WTC11 (cell line): ENCODE measurements at regions not wholly inside any gene's neighbourhood (a gene's known extent, or its start where the extent isn't known, plus 50 kb on each side); places are given as distances from the start of the nearest gene placed in this dataset.
A peak's percentile ranks its signal among the peaks of the same experiment; 100 is the strongest.

Source experiments
- ATAC-seq: fragments of 200-7000 bp; cut with Tn5 transposase; 2 replicates; pipeline ENCODE4 v1.10.0; 2021; ENCODE audit warnings: mild to moderate bottlenecking, moderate library complexity
- CTCF ChIA-PET: fragments of 300-600 bp; sonication (Branson Sonifier 250); formaldehyde crosslinking; loops from one replicate; lab custom pipeline; 2021; ENCODE audit warnings: antibody characterized with exemption; lab: Charles Lee
- POLR2A ChIA-PET: fragments of 350-600 bp; sonication (Branson Sonifier 250); formaldehyde crosslinking; loops from one replicate; lab custom pipeline; 2021; ENCODE audit warnings: antibody characterized with exemption; lab: Charles Lee
- DNase-seq: peaks from one replicate; pipeline ENCODE4 v3.0.0; 2021; ENCODE audit warnings: low spot score
- H3K27ac Mint-ChIP-seq: 2 replicates; pipeline ENCODE4 v1.8.0; 2021; ENCODE audit warnings: mixed read lengths
- H3K27me3 Mint-ChIP-seq: 2 replicates; pipeline ENCODE4 v1.8.0; 2021; ENCODE audit warnings: low read depth, mild to moderate bottlenecking, moderate library complexity, mixed read lengths
- H3K36me3 Mint-ChIP-seq: 2 replicates; pipeline ENCODE4 v1.8.0; 2021; ENCODE audit warnings: mixed read lengths
- H3K4me1 Mint-ChIP-seq: 2 replicates; pipeline ENCODE4 v1.8.0; 2022; ENCODE audit warnings: mixed read lengths
- H3K4me3 Mint-ChIP-seq: 2 replicates; pipeline ENCODE4 v1.8.0; 2021; ENCODE audit warnings: mild to moderate bottlenecking, moderate library complexity, mixed read lengths
- H3K9me3 Mint-ChIP-seq: 2 replicates; pipeline ENCODE4 v1.8.0; 2021; ENCODE audit warnings: mixed read lengths
- ATF6 ChIP-seq: sonication (generic); formaldehyde crosslinking; IDR thresholded peaks from 2 replicates; pipeline ENCODE4 v1.8.1; 2023; ENCODE audit warnings: mild to moderate bottlenecking, missing genetic modification reagents
- E2F1 ChIP-seq: sonication (generic); formaldehyde crosslinking; IDR thresholded peaks from 2 replicates; pipeline ENCODE4 v1.8.0; 2022; ENCODE audit warnings: mild to moderate bottlenecking, missing genetic modification reagents
- EMX1 ChIP-seq: fragments of 250-450 bp; sonication (Bioruptor Pico); IDR thresholded peaks from 2 replicates; pipeline ENCODE4 v1.8.0; 2021; ENCODE audit warnings: mild to moderate bottlenecking
- FOXK1 ChIP-seq: sonication (generic); formaldehyde crosslinking; IDR thresholded peaks from 2 replicates; pipeline ENCODE4 v1.8.0; 2022; ENCODE audit warnings: mild to moderate bottlenecking, moderate library complexity, missing genetic modification reagents
- FOXP1 ChIP-seq: sonication (generic); formaldehyde crosslinking; IDR thresholded peaks from 2 replicates; pipeline ENCODE4 v1.8.0; 2022; ENCODE audit warnings: missing genetic modification reagents, mild to moderate bottlenecking, moderate library complexity, borderline replicate concordance
- GABPB1 ChIP-seq: sonication (generic); formaldehyde crosslinking; IDR thresholded peaks from 2 replicates; pipeline ENCODE4 v1.8.1; 2023; ENCODE audit warnings: mild to moderate bottlenecking, missing genetic modification reagents
- GRHL2 ChIP-seq: fragments of 250-450 bp; sonication (Bioruptor Pico); IDR thresholded peaks from 2 replicates; pipeline ENCODE4 v1.8.0; 2022; ENCODE audit warnings: mild to moderate bottlenecking, moderate library complexity; ENCODE audit not compliant: insufficient replicate concordance, severe bottlenecking
- GTF2I ChIP-seq: fragments of 250-450 bp; sonication (Bioruptor Pico); conservative IDR thresholded peaks from 2 replicates; pipeline ENCODE4 v1.4.0; 2021; ENCODE audit warnings: mild to moderate bottlenecking
- IRF2 ChIP-seq: sonication (generic); formaldehyde crosslinking; IDR thresholded peaks from 2 replicates; pipeline ENCODE4 v1.8.0; 2022; ENCODE audit warnings: low read depth, missing genetic modification reagents, borderline replicate concordance
- JUN ChIP-seq: sonication (generic); formaldehyde crosslinking; IDR thresholded peaks from 2 replicates; pipeline ENCODE4 v1.8.0; 2023; ENCODE audit warnings: mild to moderate bottlenecking, missing genetic modification reagents
- MXD4 ChIP-seq: fragments of 250-450 bp; sonication (Bioruptor Pico); IDR thresholded peaks from 2 replicates; pipeline ENCODE4 v1.8.0; 2021; ENCODE audit warnings: mild to moderate bottlenecking, moderate library complexity, borderline replicate concordance
- MYBL2 ChIP-seq: sonication (generic); formaldehyde crosslinking; IDR thresholded peaks from 2 replicates; pipeline ENCODE4 v1.8.1; 2023; ENCODE audit warnings: mild to moderate bottlenecking, moderate library complexity, missing genetic modification reagents
- NFATC4 ChIP-seq: fragments of 250-450 bp; sonication (Bioruptor Pico); IDR thresholded peaks from 2 replicates; pipeline ENCODE4 v1.9.0; 2021; ENCODE audit warnings: mild to moderate bottlenecking
- NFE2L1 ChIP-seq: sonication (generic); formaldehyde crosslinking; IDR thresholded peaks from 2 replicates; pipeline ENCODE4 v1.8.1; 2023; ENCODE audit warnings: missing genetic modification reagents
- OVOL2 ChIP-seq: fragments of 250-450 bp; sonication (Bioruptor Pico); IDR thresholded peaks from 2 replicates; pipeline ENCODE4 v1.9.0; 2021; ENCODE audit warnings: mild to moderate bottlenecking, borderline replicate concordance
- PREB ChIP-seq: sonication (generic); formaldehyde crosslinking; IDR thresholded peaks from 2 replicates; pipeline ENCODE4 v1.8.1; 2022; ENCODE audit warnings: mild to moderate bottlenecking, missing genetic modification reagents, moderate library complexity, borderline replicate concordance
- PRRX2 ChIP-seq: fragments of 250-450 bp; sonication (Bioruptor Pico); IDR thresholded peaks from 2 replicates; pipeline ENCODE4 v1.8.0; 2021; ENCODE audit warnings: mild to moderate bottlenecking
- SOX15 ChIP-seq: fragments of 250-450 bp; sonication (Bioruptor Pico); IDR thresholded peaks from 2 replicates; pipeline ENCODE4 v1.9.0; 2021; ENCODE audit warnings: mild to moderate bottlenecking
- STAT6 ChIP-seq: sonication (generic); formaldehyde crosslinking; conservative IDR thresholded peaks from 2 replicates; pipeline ENCODE4 v1.8.1; 2023; ENCODE audit warnings: mild to moderate bottlenecking, low read depth, missing genetic modification reagents, moderate library complexity
- ZMAT4 ChIP-seq: fragments of 250-450 bp; sonication (Bioruptor Pico); IDR thresholded peaks from 2 replicates; pipeline ENCODE4 v1.9.0; 2021; ENCODE audit warnings: mild to moderate bottlenecking
- ZNF121 ChIP-seq: sonication (generic); formaldehyde crosslinking; IDR thresholded peaks from 2 replicates; pipeline ENCODE4 v1.8.0; 2023; ENCODE audit warnings: missing genetic modification reagents
- ZNF138 ChIP-seq: sonication (generic); formaldehyde crosslinking; conservative IDR thresholded peaks from 2 replicates; pipeline ENCODE4 v1.8.1; 2022; ENCODE audit warnings: mild to moderate bottlenecking, moderate library complexity, missing genetic modification reagents
- ZNF219 ChIP-seq: sonication (generic); formaldehyde crosslinking; IDR thresholded peaks from 2 replicates; pipeline ENCODE4 v1.8.0; 2023; ENCODE audit warnings: missing genetic modification reagents, mild to moderate bottlenecking, borderline replicate concordance
- ZNF232 ChIP-seq: sonication (generic); formaldehyde crosslinking; IDR thresholded peaks from 2 replicates; pipeline ENCODE4 v1.8.0; 2022; ENCODE audit warnings: mild to moderate bottlenecking, missing genetic modification reagents
- ZNF396 ChIP-seq: fragments of 250-450 bp; sonication (Bioruptor Pico); IDR thresholded peaks from 2 replicates; pipeline ENCODE4 v1.8.0; 2021; ENCODE audit warnings: mild to moderate bottlenecking, moderate library complexity, borderline replicate concordance
- ZNF532 ChIP-seq: fragments of 250-450 bp; sonication (Bioruptor Pico); IDR thresholded peaks from 2 replicates; pipeline ENCODE4 v1.9.0; 2021; ENCODE audit warnings: mild to moderate bottlenecking, borderline replicate concordance

GRCh38 chr14:101072531-101072930, 169.0 kb upstream of the RTL1 start (continued):
- no peak for TF ChIP-seq NFATC4 (CRISPR knock-in tag)
- no peak for TF ChIP-seq ATF6
- TF ChIP-seq ZNF232 (CRISPR knock-in tag) = no peak
- TF ChIP-seq E2F1 (CRISPR knock-in tag) = no peak
- TF ChIP-seq MYBL2 (CRISPR knock-in tag) = no peak
- TF ChIP-seq OVOL2 (CRISPR knock-in tag) = no peak
- TF ChIP-seq GTF2I (CRISPR knock-in tag) = no peak

GRCh38 chr14:101072945-101073597, 169.5 kb upstream of the RTL1 start:
- TF ChIP-seq NFE2L1 (CRISPR knock-in tag) (no peak), PRRX2 (CRISPR knock-in tag) (no peak), FOXK1 (CRISPR knock-in tag) (no peak), STAT6 (no peak), GABPB1 (no peak), EMX1 (CRISPR knock-in tag) (no peak), MXD4 (no peak), ZNF121 (no peak), ZNF532 (CRISPR knock-in tag) (no peak), JUN (CRISPR knock-in tag) (no peak), ZNF396 (CRISPR knock-in tag) (no peak), PREB (no peak), ZNF138 (CRISPR knock-in tag) (no peak), IRF2 (no peak), FOXP1 (no peak), GRHL2 (CRISPR knock-in tag) (no peak), SOX15 (CRISPR knock-in tag) (no peak), ZMAT4 (CRISPR knock-in tag) (no peak), ZNF219 (CRISPR knock-in tag) (no peak)
- Mint-ChIP-seq H3K4me1 (peaks cover 32% of the 10 kb centered on the region), H3K9me3 (peaks cover 1% of the 10 kb centered on the region; the same call in 1 of the 2 replicates), H3K36me3 (peaks cover 6% of the 10 kb centered on the region), H3K4me3 (no peak overlapping the region), H3K27ac (no peak overlapping the region), H3K27me3 (peaks cover 9% of the 10 kb centered on the region; the same call in 1 of the 2 replicates)
- ATAC-seq (peak; percentile 63), DNase-seq (peak; percentile 68)
- ChIA-PET CTCF (interaction anchor here (0.9 to 1.1 kb wide), 3 partner anchors 9 to 309 kb away, joined by 3 to 5 read pairs (median 4); no protein-coding TSS in a partner anchor), POLR2A (no interaction called here)
